Liver (tissue), 8 donors: ENCODE measurements at regions not wholly inside any gene's neighbourhood (a gene's known extent, or its start where the extent isn't known, plus 50 kb on each side); places are given as distances from the start of the nearest gene placed in this dataset.

Experiments used
- DNase-seq: peaks from one replicate; pipeline ENCODE4 v3.0.0-alpha.2; 2017; ENCODE audit warnings: low spot score
- H3K27ac ChIP-seq, 2 donors: one replicate each; pipeline ENCODE4 v1.7.0; 2013; ENCODE audit warnings: inconsistent platforms in 2 of 2, low read length in 2 of 2, control low read depth in 1 of 2, low read depth in 1 of 2, mild to moderate bottlenecking in 1 of 2
- H3K27me3 ChIP-seq, 4 donors: one replicate each; pipeline versions ENCODE4 v1.6.1 to v1.7.0; 2013; ENCODE audit warnings: low read length in 3 of 4, inconsistent platforms in 1 of 4, mild to moderate bottlenecking in 1 of 4, moderate library complexity in 1 of 4; ENCODE audit not compliant: control insufficient read depth in 4 of 4, insufficient read depth in 4 of 4
- H3K36me3 ChIP-seq, 4 donors: one replicate each; pipeline versions ENCODE4 v1.6.1 to v1.7.0; 2013; ENCODE audit warnings: low read length in 3 of 4, mild to moderate bottlenecking in 3 of 4, low read depth in 1 of 4, moderate library complexity in 1 of 4; ENCODE audit not compliant: control insufficient read depth in 4 of 4, insufficient read depth in 3 of 4
- H3K4me1 ChIP-seq, 4 donors: one replicate each; pipeline versions ENCODE4 v1.6.1 to v1.7.0; 2013; ENCODE audit warnings: low read length in 3 of 4, mild to moderate bottlenecking in 3 of 4, moderate library complexity in 1 of 4; ENCODE audit not compliant: control insufficient read depth in 4 of 4, insufficient read depth in 4 of 4
- H3K4me3 ChIP-seq, 3 donors: one replicate each; pipeline versions ENCODE4 v1.6.1 to v1.7.0; 2013; ENCODE audit warnings: low read length in 3 of 3, control low read depth in 1 of 3, low read depth in 1 of 3, mild to moderate bottlenecking in 1 of 3
- H3K9ac ChIP-seq, 2 donors: one replicate each; pipeline ENCODE4 v1.7.0; 2013; ENCODE audit warnings: low read length in 2 of 2, mild to moderate bottlenecking in 2 of 2, moderate library complexity in 2 of 2, control low read depth in 1 of 2, low read depth in 1 of 2
- H3K9me3 ChIP-seq, 4 donors: one replicate each; pipeline versions ENCODE4 v1.6.1 to v1.7.0; 2013; ENCODE audit warnings: low read length in 3 of 4; ENCODE audit not compliant: control insufficient read depth in 4 of 4
- EGR1 ChIP-seq, 2 donors: IDR thresholded peaks; 2 replicates each; pipeline ENCODE4 v1.6.1; 2016 to 2018; ENCODE audit warnings: antibody characterized with exemption in 2 of 2, low read depth in 2 of 2
- FOXA1 ChIP-seq: IDR thresholded peaks from 2 replicates; pipeline ENCODE4 v1.6.1; 2016; ENCODE audit warnings: antibody characterized with exemption
- FOXA2 ChIP-seq: IDR thresholded peaks from 2 replicates; pipeline ENCODE4 v1.6.1; 2016; ENCODE audit warnings: antibody characterized with exemption
- HNF4A ChIP-seq, 2 donors: conservative IDR thresholded peaks; 2 replicates each; pipeline ENCODE4 v1.6.1; 2016; ENCODE audit warnings: antibody characterized with exemption in 2 of 2, mild to moderate bottlenecking in 2 of 2
- HNF4G ChIP-seq: IDR thresholded peaks from 2 replicates; pipeline ENCODE4 v1.6.1; 2016; ENCODE audit warnings: antibody characterized with exemption
- JUND ChIP-seq, 2 donors: IDR thresholded peaks; 2 replicates each; pipeline ENCODE4 v1.6.1; 2016; ENCODE audit warnings: antibody characterized with exemption in 2 of 2
- NR2F2 ChIP-seq: IDR thresholded peaks from 2 replicates; pipeline ENCODE4 v1.6.1; 2016; ENCODE audit warnings: antibody characterized with exemption
- TAF1 ChIP-seq: conservative IDR thresholded peaks from 2 replicates; pipeline ENCODE4 v1.6.1; 2016; ENCODE audit warnings: antibody characterized with exemption, mild to moderate bottlenecking
- YY1 ChIP-seq: IDR thresholded peaks from 2 replicates; pipeline ENCODE4 v1.6.1; 2016; ENCODE audit warnings: antibody characterized with exemption, mild to moderate bottlenecking
- ZBTB33 ChIP-seq: IDR thresholded peaks from 2 replicates; pipeline ENCODE4 v1.6.1; 2016; ENCODE audit warnings: antibody characterized with exemption
- WGBS: extraction: QIAGEN DNeasy Blood & Tissue Kit; methylation state at CpG from one replicate; pipeline ENCODE4 v1.1.7; 2013; 5-methylcytosine and 5-hydroxymethylcytosine counted together
- TF ChIP-seq, protein P1 (sequence below): fragments of 150-350 bp; IDR thresholded peaks from 2 replicates; pipeline ENCODE4 v1.5.1; 2017; ENCODE audit warnings: improper control_type of control experiment, low read depth, low read length; ENCODE audit not compliant: missing input control
- TF ChIP-seq, protein P2 (sequence below): IDR thresholded peaks from 2 replicates; pipeline ENCODE4 v1.6.1; 2016; ENCODE audit warnings: antibody characterized with exemption
- TF ChIP-seq, protein P3 (sequence below): IDR thresholded peaks from 2 replicates; pipeline ENCODE4 v1.6.1; 2016; ENCODE audit warnings: antibody characterized with exemption, mild to moderate bottlenecking
- donor health status: healthy.
- donor health status: healthy.
- donor health status: healthy.
- donor health status: healthy.
- donor health status: healthy.

DNA sequence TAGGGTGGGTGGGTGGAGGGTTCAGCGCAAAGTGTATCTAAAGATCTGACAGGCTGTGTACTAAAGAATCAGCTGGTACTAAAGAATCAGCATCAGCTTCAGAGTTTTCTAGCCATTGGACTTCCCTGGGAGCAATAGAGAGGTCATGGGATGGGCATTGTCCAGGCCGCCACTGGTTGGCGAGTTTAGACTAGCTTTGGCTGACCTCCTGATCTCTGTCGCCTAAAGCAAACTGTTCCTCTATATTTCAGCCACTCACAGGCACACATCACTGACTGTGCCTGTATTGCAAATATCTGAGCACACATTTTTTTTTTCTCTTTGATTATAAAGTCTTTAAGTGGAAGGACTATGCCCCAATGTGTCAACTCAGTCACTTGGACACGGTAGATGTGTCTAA lies 267.8 kb upstream of the SKOR2 start (continued):
- TF ChIP-seq, protein P1, sequence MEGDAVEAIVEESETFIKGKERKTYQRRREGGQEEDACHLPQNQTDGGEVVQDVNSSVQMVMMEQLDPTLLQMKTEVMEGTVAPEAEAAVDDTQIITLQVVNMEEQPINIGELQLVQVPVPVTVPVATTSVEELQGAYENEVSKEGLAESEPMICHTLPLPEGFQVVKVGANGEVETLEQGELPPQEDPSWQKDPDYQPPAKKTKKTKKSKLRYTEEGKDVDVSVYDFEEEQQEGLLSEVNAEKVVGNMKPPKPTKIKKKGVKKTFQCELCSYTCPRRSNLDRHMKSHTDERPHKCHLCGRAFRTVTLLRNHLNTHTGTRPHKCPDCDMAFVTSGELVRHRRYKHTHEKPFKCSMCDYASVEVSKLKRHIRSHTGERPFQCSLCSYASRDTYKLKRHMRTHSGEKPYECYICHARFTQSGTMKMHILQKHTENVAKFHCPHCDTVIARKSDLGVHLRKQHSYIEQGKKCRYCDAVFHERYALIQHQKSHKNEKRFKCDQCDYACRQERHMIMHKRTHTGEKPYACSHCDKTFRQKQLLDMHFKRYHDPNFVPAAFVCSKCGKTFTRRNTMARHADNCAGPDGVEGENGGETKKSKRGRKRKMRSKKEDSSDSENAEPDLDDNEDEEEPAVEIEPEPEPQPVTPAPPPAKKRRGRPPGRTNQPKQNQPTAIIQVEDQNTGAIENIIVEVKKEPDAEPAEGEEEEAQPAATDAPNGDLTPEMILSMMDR, result no peak

GRCh38 chr18:47513614-47514013 lies 262.2 kb upstream of the SKOR2 start:
- Histone ChIP-seq H3K27ac (no peak overlapping the region), H3K9me3 (no peaks in the 10 kb centered on the region), H3K4me3 (no peak overlapping the region), H3K4me1 (no peaks in the 10 kb centered on the region), H3K36me3 (no peaks in the 10 kb centered on the region), H3K27me3 (no peaks in the 10 kb centered on the region), H3K9ac (no peak overlapping the region)
- 84% methylated on average over 3 of the region's 3 CpGs for WGBS
- no peak for DNase-seq
- TF ChIP-seq FOXA1, result no peak
- TF ChIP-seq EGR1 (IDR thresholded peaks at IDR 0.05; ENCODE audit: low read depth in 2 of 2), result no peak

DNA sequence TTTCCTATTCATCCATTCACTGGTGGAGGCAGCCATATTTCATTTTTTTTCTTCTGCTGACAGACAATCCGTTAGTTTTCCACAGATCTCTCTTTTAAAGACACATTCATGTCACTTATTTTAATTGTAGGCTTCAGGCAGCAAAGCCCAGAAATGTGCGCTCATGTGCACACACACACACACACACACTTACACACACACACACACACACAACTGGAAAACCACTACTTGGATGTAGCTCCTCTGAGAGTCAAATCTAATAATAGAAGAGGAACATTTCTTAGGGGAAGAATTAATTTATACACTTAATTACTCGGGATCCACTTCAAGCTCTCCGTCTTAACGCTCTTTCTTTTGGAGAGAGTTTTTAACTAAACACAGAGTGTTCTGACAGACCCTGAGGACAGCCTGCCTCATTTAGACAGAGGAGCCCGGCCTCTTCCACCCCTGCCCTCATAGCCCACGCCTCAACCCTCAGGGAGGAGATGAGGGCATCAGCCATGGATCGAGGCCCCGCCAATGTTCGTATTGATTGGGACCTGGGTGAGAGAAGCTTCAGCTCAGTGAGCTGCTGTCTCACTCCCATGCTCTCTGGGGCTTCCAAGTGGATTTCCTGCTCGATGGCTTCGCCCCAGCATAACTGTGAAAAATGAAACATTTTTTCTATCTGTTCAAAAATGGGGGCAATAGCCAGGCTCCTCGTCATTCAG lies 261.4 kb upstream of the SKOR2 start:
- Histone ChIP-seq H3K9me3 (no peaks in the 10 kb centered on the region), H3K27me3 (no peaks in the 10 kb centered on the region), H3K4me3 (no peak overlapping the region), H3K4me1 (no peaks in the 10 kb centered on the region), H3K27ac (no peak overlapping the region), H3K9ac (no peak overlapping the region), H3K36me3 (no peaks in the 10 kb centered on the region)
- TF ChIP-seq HNF4G, result no peak
- TF ChIP-seq TAF1, result no peak
- TF ChIP-seq, protein P1, result no peak
- TF ChIP-seq YY1, result no peak
- WGBS, result 87% methylated on average over 13 of the region's 13 CpGs
- no peak for DNase-seq

- Histone ChIP-seq H3K9ac (no peak overlapping the region), H3K4me1 (no peaks in the 10 kb centered on the region), H3K27me3 (no peaks in the 10 kb centered on the region), H3K4me3 (no peak overlapping the region), H3K36me3 (no peaks in the 10 kb centered on the region), H3K27ac (no peak overlapping the region), H3K9me3 (no peaks in the 10 kb centered on the region)
- 85% methylated on average over 6 of the region's 6 CpGs for WGBS
- no peak for DNase-seq
- no peak for TF ChIP-seq FOXA1
- TF ChIP-seq EGR1 (IDR thresholded peaks at IDR 0.05; ENCODE audit: low read depth in 2 of 2), result no peak
- TF ChIP-seq ZBTB33, result no peak
- TF ChIP-seq JUND (IDR thresholded peaks at IDR 0.05), result no peak
- TF ChIP-seq, protein P2, sequence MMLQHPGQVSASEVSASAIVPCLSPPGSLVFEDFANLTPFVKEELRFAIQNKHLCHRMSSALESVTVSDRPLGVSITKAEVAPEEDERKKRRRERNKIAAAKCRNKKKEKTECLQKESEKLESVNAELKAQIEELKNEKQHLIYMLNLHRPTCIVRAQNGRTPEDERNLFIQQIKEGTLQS, result no peak
- TF ChIP-seq, protein P1, result no peak
- TF ChIP-seq, protein P3, sequence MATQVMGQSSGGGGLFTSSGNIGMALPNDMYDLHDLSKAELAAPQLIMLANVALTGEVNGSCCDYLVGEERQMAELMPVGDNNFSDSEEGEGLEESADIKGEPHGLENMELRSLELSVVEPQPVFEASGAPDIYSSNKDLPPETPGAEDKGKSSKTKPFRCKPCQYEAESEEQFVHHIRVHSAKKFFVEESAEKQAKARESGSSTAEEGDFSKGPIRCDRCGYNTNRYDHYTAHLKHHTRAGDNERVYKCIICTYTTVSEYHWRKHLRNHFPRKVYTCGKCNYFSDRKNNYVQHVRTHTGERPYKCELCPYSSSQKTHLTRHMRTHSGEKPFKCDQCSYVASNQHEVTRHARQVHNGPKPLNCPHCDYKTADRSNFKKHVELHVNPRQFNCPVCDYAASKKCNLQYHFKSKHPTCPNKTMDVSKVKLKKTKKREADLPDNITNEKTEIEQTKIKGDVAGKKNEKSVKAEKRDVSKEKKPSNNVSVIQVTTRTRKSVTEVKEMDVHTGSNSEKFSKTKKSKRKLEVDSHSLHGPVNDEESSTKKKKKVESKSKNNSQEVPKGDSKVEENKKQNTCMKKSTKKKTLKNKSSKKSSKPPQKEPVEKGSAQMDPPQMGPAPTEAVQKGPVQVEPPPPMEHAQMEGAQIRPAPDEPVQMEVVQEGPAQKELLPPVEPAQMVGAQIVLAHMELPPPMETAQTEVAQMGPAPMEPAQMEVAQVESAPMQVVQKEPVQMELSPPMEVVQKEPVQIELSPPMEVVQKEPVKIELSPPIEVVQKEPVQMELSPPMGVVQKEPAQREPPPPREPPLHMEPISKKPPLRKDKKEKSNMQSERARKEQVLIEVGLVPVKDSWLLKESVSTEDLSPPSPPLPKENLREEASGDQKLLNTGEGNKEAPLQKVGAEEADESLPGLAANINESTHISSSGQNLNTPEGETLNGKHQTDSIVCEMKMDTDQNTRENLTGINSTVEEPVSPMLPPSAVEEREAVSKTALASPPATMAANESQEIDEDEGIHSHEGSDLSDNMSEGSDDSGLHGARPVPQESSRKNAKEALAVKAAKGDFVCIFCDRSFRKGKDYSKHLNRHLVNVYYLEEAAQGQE, result no peak
- no peak for TF ChIP-seq FOXA2
- no peak for TF ChIP-seq HNF4A (conservative IDR thresholded peaks at IDR 0.05)
- TF ChIP-seq NR2F2, result no peak
Measured at GRCh38 chr18:47512056-47512455, 260.6 kb upstream of the SKOR2 start.
